Type B pancreatic cell (in vitro differentiated cells): ENCODE measurements at regions not wholly inside any gene's neighbourhood (a gene's known extent, or its start where the extent isn't known, plus 50 kb on each side); places are given as distances from the start of the nearest gene placed in this dataset.

Source experiments
- DNase-seq: peaks from one replicate; pipeline ENCODE4 v3.0.0; 2021; ENCODE audit warnings: mixed read lengths; ENCODE audit not compliant: unreplicated experiment; ENCODE audit errors: extremely low spot score
- H3K27ac Mint-ChIP-seq: 2 replicates; pipeline ENCODE4 v1.8.0; 2021; ENCODE audit warnings: mild to moderate bottlenecking, mixed read lengths
- H3K27me3 Mint-ChIP-seq: 2 replicates; pipeline ENCODE4 v1.8.0; 2021; ENCODE audit warnings: mixed read lengths
- H3K36me3 Mint-ChIP-seq: 2 replicates; pipeline ENCODE4 v1.8.0; 2021; ENCODE audit warnings: mixed read lengths
- H3K4me1 Mint-ChIP-seq: one replicate; pipeline ENCODE4 v1.8.0; 2021; ENCODE audit warnings: mixed read lengths; ENCODE audit not compliant: unreplicated experiment
- H3K4me3 Mint-ChIP-seq: 2 replicates; pipeline ENCODE4 v1.8.0; 2021; ENCODE audit warnings: mild to moderate bottlenecking, mixed read lengths
- H3K9me3 Mint-ChIP-seq: 2 replicates; pipeline ENCODE4 v1.8.0; 2021; ENCODE audit warnings: mixed read lengths
- CTCF ChIP-seq: fragments of 200-600 bp; sonication (generic); conservative IDR thresholded peaks from 2 replicates; pipeline ENCODE4 v1.5.0; 2021; ENCODE audit warnings: antibody characterized with exemption, mild to moderate bottlenecking

GRCh38 chr2:67057901-67058703 lies 339.0 kb upstream of the ETAA1 start:
- no peak for DNase-seq
- peaks cover 4% of the 10 kb centered on the region for H3K9me3 Mint-ChIP-seq

GRCh38 chr2:67065046-67065445 lies 332.1 kb upstream of the ETAA1 start:
- H3K9me3 Mint-ChIP-seq: peaks cover 4% of the 10 kb centered on the region
- peaks cover 3% of the 10 kb centered on the region for H3K36me3 Mint-ChIP-seq
- H3K27ac Mint-ChIP-seq: no peak overlapping the region
- peaks cover 6% of the 10 kb centered on the region for H3K27me3 Mint-ChIP-seq
- TF ChIP-seq CTCF: no peak
- no peak for DNase-seq
- H3K4me3 Mint-ChIP-seq: no peak overlapping the region
- peaks cover 4% of the 10 kb centered on the region for H3K4me1 Mint-ChIP-seq

More at GRCh38 chr2:67057901-67058703, 339.0 kb upstream of the ETAA1 start:
- Mint-ChIP-seq H3K4me1 (peaks cover 26% of the 10 kb centered on the region), H3K27ac (no peak overlapping the region), H3K36me3 (peaks cover 3% of the 10 kb centered on the region), H3K4me3 (no peak overlapping the region), H3K27me3 (peaks cover 6% of the 10 kb centered on the region)
- TF ChIP-seq CTCF: no peak

- H3K27ac Mint-ChIP-seq: no peak overlapping the region
- no peaks in the 10 kb centered on the region for H3K9me3 Mint-ChIP-seq
- no peak for DNase-seq
- H3K27me3 Mint-ChIP-seq: peaks cover 5% of the 10 kb centered on the region
- no peak for TF ChIP-seq CTCF
- H3K36me3 Mint-ChIP-seq: no peaks in the 10 kb centered on the region
- peaks cover 4% of the 10 kb centered on the region for H3K4me1 Mint-ChIP-seq
- H3K4me3 Mint-ChIP-seq: no peak overlapping the region
These were observed 330.4 kb upstream of the ETAA1 start for GRCh38 chr2:67066782-67067181.

GRCh38 chr2:67067656-67068055 lies 329.5 kb upstream of the ETAA1 start:
- Mint-ChIP-seq H3K9me3 (no peaks in the 10 kb centered on the region), H3K4me3 (no peak overlapping the region), H3K27me3 (peaks cover 3% of the 10 kb centered on the region), H3K27ac (no peak overlapping the region), H3K36me3 (no peaks in the 10 kb centered on the region), H3K4me1 (peaks cover 4% of the 10 kb centered on the region)
- DNase-seq: no peak
- TF ChIP-seq CTCF: no peak

GRCh38 chr2:67070826-67071225 lies 326.3 kb upstream of the ETAA1 start:
- Mint-ChIP-seq H3K27me3 (peaks cover 11% of the 10 kb centered on the region), H3K4me3 (no peak overlapping the region), H3K36me3 (peaks cover 4% of the 10 kb centered on the region), H3K27ac (no peak overlapping the region), H3K4me1 (peaks cover 4% of the 10 kb centered on the region), H3K9me3 (peaks cover 6% of the 10 kb centered on the region)
- TF ChIP-seq CTCF: no peak
- no peak for DNase-seq
